ENCODE measurements at regions not wholly inside any gene's neighbourhood (a gene's known extent, or its start where the extent isn't known, plus 50 kb on each side); places are given as distances from the start of the nearest gene placed in this dataset.

DNA sequence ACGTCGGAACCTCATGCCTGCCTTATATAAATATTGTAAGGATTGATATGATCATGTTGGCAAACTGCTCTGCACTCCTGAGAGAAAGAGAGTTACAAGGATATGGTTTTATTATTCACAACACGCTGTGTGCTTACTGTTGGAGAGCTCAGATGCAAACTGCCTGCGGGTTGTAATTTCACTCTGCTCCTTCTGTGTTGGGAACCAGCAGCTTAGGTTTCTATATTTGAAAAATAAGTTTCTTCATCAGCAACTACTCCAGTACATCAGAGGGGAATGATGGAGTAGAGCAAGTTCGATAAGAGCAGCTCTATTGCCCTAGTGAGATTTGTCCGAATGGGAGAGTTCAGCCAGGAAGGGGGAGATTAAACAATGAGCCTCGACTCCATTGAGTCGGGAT lies 106.9 kb upstream of the UBL3 start:
- 80% methylated on average over 1 of the region's 8 CpGs for WGBS (ENCODE audit: insufficient coverage)
- POLR2A ChIA-PET = no interaction called here
- no peak for ATAC-seq (ENCODE audit: low read depth)

DNA sequence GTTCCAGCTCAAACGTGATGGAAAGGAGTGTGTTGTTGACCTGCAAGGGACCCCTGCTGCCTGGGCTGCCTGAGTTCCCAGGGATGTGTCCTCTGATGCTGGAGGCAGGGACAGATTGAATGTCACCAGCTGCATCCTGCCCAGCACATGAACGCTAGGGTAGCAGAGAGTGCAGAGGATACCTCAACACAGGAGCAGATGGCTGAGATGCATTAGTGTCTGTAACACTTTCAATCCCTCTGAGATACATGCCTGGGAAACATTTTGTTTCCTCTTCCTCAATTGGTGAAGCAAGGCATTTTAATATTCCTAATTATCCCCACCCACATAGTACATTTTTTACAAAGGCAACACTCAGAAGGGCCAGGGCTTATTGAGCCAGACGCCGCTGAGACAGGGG lies 106.4 kb upstream of the UBL3 start:
- CTCF ChIA-PET = no interaction called here
- Mint-ChIP-seq H3K4me3 (no peak overlapping the region), H3K27ac (no peak overlapping the region), H3K9me3 (ENCODE audit: insufficient read depth) (no peaks in the 10 kb centered on the region), H3K4me1 (peaks cover 11% of the 10 kb centered on the region), H3K27me3 (peaks cover 7% of the 10 kb centered on the region)
- 0% methylated on average over 2 of the region's 4 CpGs for WGBS (ENCODE audit: insufficient coverage)
- H3K4me2 ChIP-seq (replicated peaks; ENCODE audit: low read depth, low read length, poor library complexity, severe bottlenecking) = no peak overlapping the region
- no peaks in the 10 kb centered on the region for H3K36me3 ChIP-seq (replicated peaks in 1 of 2; ENCODE audit: control extremely low read depth in 1 of 2, control insufficient read depth in 1 of 2, extremely low read depth in 1 of 2, insufficient read depth in 2 of 2, low read length in 1 of 2)
- H2AFZ ChIP-seq (ENCODE audit: insufficient read depth, low read depth, low read length, poor library complexity, severe bottlenecking) = no peak overlapping the region
- H3K27ac ChIP-seq (ENCODE audit: low read length in 2 of 2) = no peak overlapping the region
- no peaks in the 10 kb centered on the region for H3K9me3 ChIP-seq (ENCODE audit: control extremely low read depth in 1 of 3, control insufficient read depth in 2 of 3, insufficient read depth in 1 of 3, low read length in 2 of 3)
- no peak overlapping the region for H3K9ac ChIP-seq (ENCODE audit: low read length)
- no peak for TF ChIP-seq EZH2 (IDR thresholded peaks at IDR 0.05; ENCODE audit: borderline replicate concordance, insufficient read depth, low read depth, low read length, poor library complexity, severe bottlenecking)
- TF ChIP-seq, protein P1, sequence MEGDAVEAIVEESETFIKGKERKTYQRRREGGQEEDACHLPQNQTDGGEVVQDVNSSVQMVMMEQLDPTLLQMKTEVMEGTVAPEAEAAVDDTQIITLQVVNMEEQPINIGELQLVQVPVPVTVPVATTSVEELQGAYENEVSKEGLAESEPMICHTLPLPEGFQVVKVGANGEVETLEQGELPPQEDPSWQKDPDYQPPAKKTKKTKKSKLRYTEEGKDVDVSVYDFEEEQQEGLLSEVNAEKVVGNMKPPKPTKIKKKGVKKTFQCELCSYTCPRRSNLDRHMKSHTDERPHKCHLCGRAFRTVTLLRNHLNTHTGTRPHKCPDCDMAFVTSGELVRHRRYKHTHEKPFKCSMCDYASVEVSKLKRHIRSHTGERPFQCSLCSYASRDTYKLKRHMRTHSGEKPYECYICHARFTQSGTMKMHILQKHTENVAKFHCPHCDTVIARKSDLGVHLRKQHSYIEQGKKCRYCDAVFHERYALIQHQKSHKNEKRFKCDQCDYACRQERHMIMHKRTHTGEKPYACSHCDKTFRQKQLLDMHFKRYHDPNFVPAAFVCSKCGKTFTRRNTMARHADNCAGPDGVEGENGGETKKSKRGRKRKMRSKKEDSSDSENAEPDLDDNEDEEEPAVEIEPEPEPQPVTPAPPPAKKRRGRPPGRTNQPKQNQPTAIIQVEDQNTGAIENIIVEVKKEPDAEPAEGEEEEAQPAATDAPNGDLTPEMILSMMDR (IDR thresholded peaks at IDR 0.05) = no peak
- POLR2A ChIA-PET = no interaction called here
- DNase-seq (no peak), ATAC-seq (ENCODE audit: low read depth) (no peak)
- no peaks in the 10 kb centered on the region for H3K27me3 ChIP-seq (replicated peaks in 1 of 4; ENCODE audit: control extremely low read depth in 1 of 4, control insufficient read depth in 3 of 4, insufficient read depth in 4 of 4, low read length in 3 of 4)
- H3K4me3 ChIP-seq (ENCODE audit: control extremely low read depth in 1 of 5, extremely low read depth in 1 of 5, insufficient read depth in 1 of 5, low read depth in 2 of 5, low read length in 4 of 5) = no peak overlapping the region
- intact Hi-C loops (cut with micrococcal nuclease) = no loop called here
- peaks cover 13 to 14% of the 10 kb centered on the region in 2 donors for H3K4me1 ChIP-seq (ENCODE audit: control insufficient read depth in 2 of 2, insufficient read depth in 2 of 2, low read length in 2 of 2)
- H4K20me1 ChIP-seq (ENCODE audit: control insufficient read depth, insufficient read depth, low read length, poor library complexity, severe bottlenecking) = no peaks in the 10 kb centered on the region
- no peaks in the 10 kb centered on the region for H3K79me2 ChIP-seq (ENCODE audit: control insufficient read depth, insufficient read depth, low read length)

More for the DNA sequence above, 106.9 kb upstream of the UBL3 start:
- H3K27me3 ChIP-seq (replicated peaks in 1 of 4; ENCODE audit: control extremely low read depth in 1 of 4, control insufficient read depth in 3 of 4, insufficient read depth in 4 of 4, low read length in 3 of 4) = no peaks in the 10 kb centered on the region
- Mint-ChIP-seq H3K4me3 (no peak overlapping the region), H3K27ac (no peak overlapping the region), H3K4me1 (peaks cover 11% of the 10 kb centered on the region), H3K27me3 (peaks cover 5% of the 10 kb centered on the region), H3K9me3 (ENCODE audit: insufficient read depth) (no peaks in the 10 kb centered on the region)
- intact Hi-C loops (cut with micrococcal nuclease) = no loop called here
- no peak overlapping the region for H3K4me3 ChIP-seq (ENCODE audit: control extremely low read depth in 1 of 5, extremely low read depth in 1 of 5, insufficient read depth in 1 of 5, low read depth in 2 of 5, low read length in 4 of 5)
- TF ChIP-seq, protein P1 (IDR thresholded peaks at IDR 0.05) = no peak
- TF ChIP-seq EZH2 (IDR thresholded peaks at IDR 0.05; ENCODE audit: borderline replicate concordance, insufficient read depth, low read depth, low read length, poor library complexity, severe bottlenecking) = no peak
- no peak overlapping the region for H2AFZ ChIP-seq (ENCODE audit: insufficient read depth, low read depth, low read length, poor library complexity, severe bottlenecking)
- no peaks in the 10 kb centered on the region for H3K9me3 ChIP-seq (ENCODE audit: control extremely low read depth in 1 of 3, control insufficient read depth in 2 of 3, insufficient read depth in 1 of 3, low read length in 2 of 3)
- H3K27ac ChIP-seq (ENCODE audit: low read length in 2 of 2) = no peak overlapping the region
- H3K79me2 ChIP-seq (ENCODE audit: control insufficient read depth, insufficient read depth, low read length) = no peaks in the 10 kb centered on the region
- DNase-seq = no peak
- CTCF ChIA-PET = no interaction called here
- H3K9ac ChIP-seq (ENCODE audit: low read length) = no peak overlapping the region
- H3K4me1 ChIP-seq (ENCODE audit: control insufficient read depth in 2 of 2, insufficient read depth in 2 of 2, low read length in 2 of 2) = peaks cover 13 to 14% of the 10 kb centered on the region in 2 donors
- H3K4me2 ChIP-seq (replicated peaks; ENCODE audit: low read depth, low read length, poor library complexity, severe bottlenecking) = no peak overlapping the region
- no peaks in the 10 kb centered on the region for H3K36me3 ChIP-seq (replicated peaks in 1 of 2; ENCODE audit: control extremely low read depth in 1 of 2, control insufficient read depth in 1 of 2, extremely low read depth in 1 of 2, insufficient read depth in 2 of 2, low read length in 1 of 2)
- H4K20me1 ChIP-seq (ENCODE audit: control insufficient read depth, insufficient read depth, low read length, poor library complexity, severe bottlenecking) = no peaks in the 10 kb centered on the region

Measured in B cell (primary cell).